C4-2B (cell line): ENCODE measurements at regions not wholly inside any gene's neighbourhood (a gene's known extent, or its start where the extent isn't known, plus 50 kb on each side); places are given as distances from the start of the nearest gene placed in this dataset.
A peak's percentile ranks its signal among the peaks of the same experiment; 100 is the strongest.

ENCODE experiments used
- H3K27ac ChIP-seq: fragments of 450-650 bp; 2 replicates; pipeline ENCODE4 v1.5.1; 2017
- CTCF ChIP-seq: fragments of 450-650 bp; conservative IDR thresholded peaks from 2 replicates; pipeline ENCODE4 v1.5.1; 2017; ENCODE audit warnings: mild to moderate bottlenecking
- ZFX ChIP-seq: fragments of 450-650 bp; IDR thresholded peaks from 2 replicates; pipeline ENCODE4 v1.6.1; 2017

GRCh38 chr1:187249196-187249595 lies 420.4 kb downstream of the PLA2G4A start:
- no peak overlapping the region for H3K27ac ChIP-seq
- no peak for TF ChIP-seq CTCF
- no peak for TF ChIP-seq ZFX

- TF ChIP-seq ZFX (no peak), CTCF (no peak)
- H3K27ac ChIP-seq = no peak overlapping the region
Observed at GRCh38 chr1:187252923-187253322, 424.2 kb downstream of the PLA2G4A start.

GRCh38 chr1:187257476-187257875 lies 428.7 kb downstream of the PLA2G4A start:
- TF ChIP-seq ZFX (no peak), CTCF (no peak)
- no peak overlapping the region for H3K27ac ChIP-seq

- H3K27ac ChIP-seq = no peak overlapping the region
- TF ChIP-seq CTCF (no peak), ZFX (no peak)
Observed at GRCh38 chr1:187261637-187262036, 432.9 kb downstream of the PLA2G4A start.

GRCh38 chr1:187262731-187263130 lies 434.0 kb downstream of the PLA2G4A start:
- H3K27ac ChIP-seq = no peak overlapping the region
- TF ChIP-seq CTCF (no peak), ZFX (no peak)

GRCh38 chr1:187264995-187265602 lies 436.4 kb downstream of the PLA2G4A start:
- TF ChIP-seq ZFX = no peak
- peak; percentile 90 for TF ChIP-seq CTCF
- H3K27ac ChIP-seq = no peak overlapping the region

GRCh38 chr1:187266051-187266450 lies 437.3 kb downstream of the PLA2G4A start:
- no peak overlapping the region for H3K27ac ChIP-seq
- no peak for TF ChIP-seq CTCF
- TF ChIP-seq ZFX = no peak
